ENCODE measurements at regions not wholly inside any gene's neighbourhood (a gene's known extent, or its start where the extent isn't known, plus 50 kb on each side); places are given as distances from the start of the nearest gene placed in this dataset.

- TF ChIP-seq ELF4 (CRISPR knock-in tag; IDR thresholded peaks at IDR 0.05; ENCODE audit: low read depth) (no peak), NR2C2 (CRISPR knock-in tag; IDR thresholded peaks at IDR 0.05) (no peak), GABPB1 (CRISPR knock-in tag; IDR thresholded peaks at IDR 0.05) (no peak), CTCF (IDR thresholded peaks at IDR 0.05) (no peak)
Observed at GRCh38 chr1:38524025-38524641, 335.4 kb downstream of the RRAGC start.

Measured in WTC11 (cell line).